ENCODE measurements at regions not wholly inside any gene's neighbourhood (a gene's known extent, or its start where the extent isn't known, plus 50 kb on each side); places are given as distances from the start of the nearest gene placed in this dataset.

DNA sequence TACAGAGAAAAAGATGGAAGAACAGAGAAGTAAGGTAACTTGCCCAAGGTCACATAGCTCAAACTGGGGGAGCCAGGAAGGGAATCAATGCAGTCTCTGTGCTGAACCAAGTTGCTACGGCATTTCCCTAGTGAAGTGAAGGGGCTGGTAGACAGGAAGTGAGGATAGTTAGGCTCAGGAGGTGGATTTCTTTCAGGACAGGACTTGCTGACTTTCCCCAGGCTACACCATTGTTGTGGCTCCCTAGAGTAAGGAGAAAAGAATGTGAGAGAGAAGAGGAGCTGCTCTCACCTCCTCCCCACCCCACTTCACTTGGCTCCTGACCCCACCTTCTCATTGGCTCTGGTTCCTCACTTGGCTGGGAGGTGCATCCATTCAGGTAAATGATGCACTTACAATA, 316.9 kb downstream of the INHBA start:
- TF ChIP-seq MXI1 (IDR thresholded peaks at IDR 0.05; ENCODE audit: low read depth, low read length) = no peak
- TF ChIP-seq, protein P1, sequence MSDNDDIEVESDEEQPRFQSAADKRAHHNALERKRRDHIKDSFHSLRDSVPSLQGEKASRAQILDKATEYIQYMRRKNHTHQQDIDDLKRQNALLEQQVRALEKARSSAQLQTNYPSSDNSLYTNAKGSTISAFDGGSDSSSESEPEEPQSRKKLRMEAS (IDR thresholded peaks at IDR 0.05; ENCODE audit: low read depth) = no peak
- no peak for TF ChIP-seq EZH2phosphoT487 (IDR thresholded peaks at IDR 0.05; ENCODE audit: borderline replicate concordance, low read depth)
- TF ChIP-seq, protein P2, sequence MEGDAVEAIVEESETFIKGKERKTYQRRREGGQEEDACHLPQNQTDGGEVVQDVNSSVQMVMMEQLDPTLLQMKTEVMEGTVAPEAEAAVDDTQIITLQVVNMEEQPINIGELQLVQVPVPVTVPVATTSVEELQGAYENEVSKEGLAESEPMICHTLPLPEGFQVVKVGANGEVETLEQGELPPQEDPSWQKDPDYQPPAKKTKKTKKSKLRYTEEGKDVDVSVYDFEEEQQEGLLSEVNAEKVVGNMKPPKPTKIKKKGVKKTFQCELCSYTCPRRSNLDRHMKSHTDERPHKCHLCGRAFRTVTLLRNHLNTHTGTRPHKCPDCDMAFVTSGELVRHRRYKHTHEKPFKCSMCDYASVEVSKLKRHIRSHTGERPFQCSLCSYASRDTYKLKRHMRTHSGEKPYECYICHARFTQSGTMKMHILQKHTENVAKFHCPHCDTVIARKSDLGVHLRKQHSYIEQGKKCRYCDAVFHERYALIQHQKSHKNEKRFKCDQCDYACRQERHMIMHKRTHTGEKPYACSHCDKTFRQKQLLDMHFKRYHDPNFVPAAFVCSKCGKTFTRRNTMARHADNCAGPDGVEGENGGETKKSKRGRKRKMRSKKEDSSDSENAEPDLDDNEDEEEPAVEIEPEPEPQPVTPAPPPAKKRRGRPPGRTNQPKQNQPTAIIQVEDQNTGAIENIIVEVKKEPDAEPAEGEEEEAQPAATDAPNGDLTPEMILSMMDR (IDR thresholded peaks at IDR 0.05) = no peak
- TF ChIP-seq JUND (IDR thresholded peaks at IDR 0.05) = no peak
- TF ChIP-seq RXRA (IDR thresholded peaks at IDR 0.05; ENCODE audit: borderline replicate concordance, low read depth) = no peak
- TF ChIP-seq NFIC (IDR thresholded peaks at IDR 0.05; ENCODE audit: borderline replicate concordance) = no peak
- no peak for TF ChIP-seq POLR2AphosphoS5 (IDR thresholded peaks at IDR 0.05; ENCODE audit: low read depth, low read length)
- TF ChIP-seq, protein P3, sequence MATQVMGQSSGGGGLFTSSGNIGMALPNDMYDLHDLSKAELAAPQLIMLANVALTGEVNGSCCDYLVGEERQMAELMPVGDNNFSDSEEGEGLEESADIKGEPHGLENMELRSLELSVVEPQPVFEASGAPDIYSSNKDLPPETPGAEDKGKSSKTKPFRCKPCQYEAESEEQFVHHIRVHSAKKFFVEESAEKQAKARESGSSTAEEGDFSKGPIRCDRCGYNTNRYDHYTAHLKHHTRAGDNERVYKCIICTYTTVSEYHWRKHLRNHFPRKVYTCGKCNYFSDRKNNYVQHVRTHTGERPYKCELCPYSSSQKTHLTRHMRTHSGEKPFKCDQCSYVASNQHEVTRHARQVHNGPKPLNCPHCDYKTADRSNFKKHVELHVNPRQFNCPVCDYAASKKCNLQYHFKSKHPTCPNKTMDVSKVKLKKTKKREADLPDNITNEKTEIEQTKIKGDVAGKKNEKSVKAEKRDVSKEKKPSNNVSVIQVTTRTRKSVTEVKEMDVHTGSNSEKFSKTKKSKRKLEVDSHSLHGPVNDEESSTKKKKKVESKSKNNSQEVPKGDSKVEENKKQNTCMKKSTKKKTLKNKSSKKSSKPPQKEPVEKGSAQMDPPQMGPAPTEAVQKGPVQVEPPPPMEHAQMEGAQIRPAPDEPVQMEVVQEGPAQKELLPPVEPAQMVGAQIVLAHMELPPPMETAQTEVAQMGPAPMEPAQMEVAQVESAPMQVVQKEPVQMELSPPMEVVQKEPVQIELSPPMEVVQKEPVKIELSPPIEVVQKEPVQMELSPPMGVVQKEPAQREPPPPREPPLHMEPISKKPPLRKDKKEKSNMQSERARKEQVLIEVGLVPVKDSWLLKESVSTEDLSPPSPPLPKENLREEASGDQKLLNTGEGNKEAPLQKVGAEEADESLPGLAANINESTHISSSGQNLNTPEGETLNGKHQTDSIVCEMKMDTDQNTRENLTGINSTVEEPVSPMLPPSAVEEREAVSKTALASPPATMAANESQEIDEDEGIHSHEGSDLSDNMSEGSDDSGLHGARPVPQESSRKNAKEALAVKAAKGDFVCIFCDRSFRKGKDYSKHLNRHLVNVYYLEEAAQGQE (IDR thresholded peaks at IDR 0.05; ENCODE audit: low read depth, low read length) = no peak
- TF ChIP-seq RFX5 (IDR thresholded peaks at IDR 0.05; ENCODE audit: low read length) = no peak
- TF ChIP-seq TCF12 (IDR thresholded peaks at IDR 0.05) = no peak

All from SK-N-SH (cell line).